Fibroblast of lung (primary cell): ENCODE measurements at regions not wholly inside any gene's neighbourhood (a gene's known extent, or its start where the extent isn't known, plus 50 kb on each side); places are given as distances from the start of the nearest gene placed in this dataset.

Experiments used
- EZH2 ChIP-seq: IDR thresholded peaks from 2 replicates; pipeline ENCODE4 v1.5.1; 2012; ENCODE audit warnings: low read length, control low read depth, mild to moderate bottlenecking; ENCODE audit errors: missing control alignments
- TF ChIP-seq, protein P1 (sequence below), 2 donors: IDR thresholded peaks in 1 of 2; conservative IDR thresholded peaks in 1 of 2; 1 replicate in 1 of 2; 2 replicates in 1 of 2; pipeline ENCODE4 v1.5.1; 2011 to 2012; ENCODE audit warnings: low read length in 2 of 2, control low read depth in 1 of 2, inconsistent platforms in 1 of 2, low read depth in 1 of 2, mild to moderate bottlenecking in 1 of 2

GRCh38 chr14:85205875-85206274 lies 324.1 kb upstream of the FLRT2 start:
- TF ChIP-seq, protein P1, sequence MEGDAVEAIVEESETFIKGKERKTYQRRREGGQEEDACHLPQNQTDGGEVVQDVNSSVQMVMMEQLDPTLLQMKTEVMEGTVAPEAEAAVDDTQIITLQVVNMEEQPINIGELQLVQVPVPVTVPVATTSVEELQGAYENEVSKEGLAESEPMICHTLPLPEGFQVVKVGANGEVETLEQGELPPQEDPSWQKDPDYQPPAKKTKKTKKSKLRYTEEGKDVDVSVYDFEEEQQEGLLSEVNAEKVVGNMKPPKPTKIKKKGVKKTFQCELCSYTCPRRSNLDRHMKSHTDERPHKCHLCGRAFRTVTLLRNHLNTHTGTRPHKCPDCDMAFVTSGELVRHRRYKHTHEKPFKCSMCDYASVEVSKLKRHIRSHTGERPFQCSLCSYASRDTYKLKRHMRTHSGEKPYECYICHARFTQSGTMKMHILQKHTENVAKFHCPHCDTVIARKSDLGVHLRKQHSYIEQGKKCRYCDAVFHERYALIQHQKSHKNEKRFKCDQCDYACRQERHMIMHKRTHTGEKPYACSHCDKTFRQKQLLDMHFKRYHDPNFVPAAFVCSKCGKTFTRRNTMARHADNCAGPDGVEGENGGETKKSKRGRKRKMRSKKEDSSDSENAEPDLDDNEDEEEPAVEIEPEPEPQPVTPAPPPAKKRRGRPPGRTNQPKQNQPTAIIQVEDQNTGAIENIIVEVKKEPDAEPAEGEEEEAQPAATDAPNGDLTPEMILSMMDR (conservative IDR thresholded peaks at IDR 0.05 in 1 of 2, IDR thresholded peaks at IDR 0.05 in 1 of 2; ENCODE audit: low read depth in 1 of 2, low read length in 2 of 2), result no peak
- no peak for TF ChIP-seq EZH2
